HepG2 (cell line): ENCODE measurements at regions not wholly inside any gene's neighbourhood (a gene's known extent, or its start where the extent isn't known, plus 50 kb on each side); places are given as distances from the start of the nearest gene placed in this dataset.

Experiments used
- EP300 ChIP-seq, 3 experiments: sonication (generic) in 1 of 3; formaldehyde crosslinking in 1 of 3; IDR thresholded peaks; 2 replicates each; pipeline versions ENCODE4 v1.5.1 to v1.6.1; 2011 to 2020; ENCODE audit warnings: low read depth in 2 of 3, low read length in 2 of 3, borderline replicate concordance in 1 of 3, improper control_type of control experiment in 1 of 3, mild to moderate bottlenecking in 1 of 3, missing genetic modification reagents in 1 of 3, moderate library complexity in 1 of 3
- POLR2A ChIP-seq, 2 experiments: IDR thresholded peaks; 2 replicates each; pipeline ENCODE4 v1.6.1; 2011; ENCODE audit warnings: low read depth in 2 of 2, low read length in 2 of 2, mild to moderate bottlenecking in 1 of 2, moderate library complexity in 1 of 2; ENCODE audit not compliant: insufficient read depth in 1 of 2
- ZBTB33 ChIP-seq: sonication (generic); formaldehyde crosslinking; IDR thresholded peaks from 2 replicates; pipeline ENCODE4 v1.4.0; 2020; ENCODE audit warnings: missing genetic modification reagents
- ZNF354B ChIP-seq: sonication (generic); formaldehyde crosslinking; IDR thresholded peaks from 2 replicates; pipeline ENCODE4 v1.8.0; 2022; ENCODE audit warnings: mild to moderate bottlenecking, missing genetic modification reagents
- ZNF709 ChIP-seq: sonication (generic); formaldehyde crosslinking; IDR thresholded peaks from 2 replicates; pipeline ENCODE4 v1.5.0; 2020; ENCODE audit warnings: mild to moderate bottlenecking, missing genetic modification reagents
- TF ChIP-seq, protein P1 (sequence below): sonication (generic); formaldehyde crosslinking; IDR thresholded peaks from 2 replicates; pipeline ENCODE4 v1.5.0; 2020; ENCODE audit warnings: mild to moderate bottlenecking, missing genetic modification reagents, moderate library complexity
- TF ChIP-seq, protein P2 (sequence below): sonication (generic); formaldehyde crosslinking; IDR thresholded peaks from 2 replicates; pipeline ENCODE4 v1.4.0; 2020; ENCODE audit warnings: missing genetic modification reagents, borderline replicate concordance
- TF ChIP-seq, protein P3 (sequence below): IDR thresholded peaks from 2 replicates; pipeline ENCODE4 v1.6.1; 2016; ENCODE audit warnings: missing compliant biosample characterization, missing genetic modification reagents, borderline replicate concordance

DNA sequence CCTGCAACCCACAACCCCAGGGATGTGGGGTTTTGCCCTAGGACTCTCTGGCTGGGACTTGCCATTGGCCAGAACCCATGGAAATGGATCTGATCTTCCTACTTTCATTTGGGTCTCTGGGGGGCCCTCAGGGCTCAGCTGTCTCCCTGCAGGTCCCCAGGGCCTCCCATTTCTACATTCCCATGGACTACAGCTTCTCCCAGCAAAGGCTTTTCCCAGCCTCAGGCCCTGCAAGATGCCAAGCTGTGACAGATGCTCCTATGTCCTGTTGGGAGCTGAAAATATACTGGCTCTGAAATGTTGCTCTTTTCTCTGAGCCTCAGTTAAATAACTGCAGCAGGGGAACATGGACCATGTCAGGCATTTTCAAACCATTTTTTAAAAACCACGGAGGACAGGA is 99.5 kb upstream of the IGSF21 start:
- no peak for TF ChIP-seq POLR2A (IDR thresholded peaks at IDR 0.05; ENCODE audit: insufficient read depth in 1 of 2, low read depth in 2 of 2, low read length in 2 of 2)
- TF ChIP-seq, protein P1, sequence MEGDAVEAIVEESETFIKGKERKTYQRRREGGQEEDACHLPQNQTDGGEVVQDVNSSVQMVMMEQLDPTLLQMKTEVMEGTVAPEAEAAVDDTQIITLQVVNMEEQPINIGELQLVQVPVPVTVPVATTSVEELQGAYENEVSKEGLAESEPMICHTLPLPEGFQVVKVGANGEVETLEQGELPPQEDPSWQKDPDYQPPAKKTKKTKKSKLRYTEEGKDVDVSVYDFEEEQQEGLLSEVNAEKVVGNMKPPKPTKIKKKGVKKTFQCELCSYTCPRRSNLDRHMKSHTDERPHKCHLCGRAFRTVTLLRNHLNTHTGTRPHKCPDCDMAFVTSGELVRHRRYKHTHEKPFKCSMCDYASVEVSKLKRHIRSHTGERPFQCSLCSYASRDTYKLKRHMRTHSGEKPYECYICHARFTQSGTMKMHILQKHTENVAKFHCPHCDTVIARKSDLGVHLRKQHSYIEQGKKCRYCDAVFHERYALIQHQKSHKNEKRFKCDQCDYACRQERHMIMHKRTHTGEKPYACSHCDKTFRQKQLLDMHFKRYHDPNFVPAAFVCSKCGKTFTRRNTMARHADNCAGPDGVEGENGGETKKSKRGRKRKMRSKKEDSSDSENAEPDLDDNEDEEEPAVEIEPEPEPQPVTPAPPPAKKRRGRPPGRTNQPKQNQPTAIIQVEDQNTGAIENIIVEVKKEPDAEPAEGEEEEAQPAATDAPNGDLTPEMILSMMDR (CRISPR knock-in tag), result no peak
- TF ChIP-seq, protein P2, sequence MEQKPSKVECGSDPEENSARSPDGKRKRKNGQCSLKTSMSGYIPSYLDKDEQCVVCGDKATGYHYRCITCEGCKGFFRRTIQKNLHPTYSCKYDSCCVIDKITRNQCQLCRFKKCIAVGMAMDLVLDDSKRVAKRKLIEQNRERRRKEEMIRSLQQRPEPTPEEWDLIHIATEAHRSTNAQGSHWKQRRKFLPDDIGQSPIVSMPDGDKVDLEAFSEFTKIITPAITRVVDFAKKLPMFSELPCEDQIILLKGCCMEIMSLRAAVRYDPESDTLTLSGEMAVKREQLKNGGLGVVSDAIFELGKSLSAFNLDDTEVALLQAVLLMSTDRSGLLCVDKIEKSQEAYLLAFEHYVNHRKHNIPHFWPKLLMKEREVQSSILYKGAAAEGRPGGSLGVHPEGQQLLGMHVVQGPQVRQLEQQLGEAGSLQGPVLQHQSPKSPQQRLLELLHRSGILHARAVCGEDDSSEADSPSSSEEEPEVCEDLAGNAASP (CRISPR knock-in tag), result no peak
- TF ChIP-seq, protein P3, sequence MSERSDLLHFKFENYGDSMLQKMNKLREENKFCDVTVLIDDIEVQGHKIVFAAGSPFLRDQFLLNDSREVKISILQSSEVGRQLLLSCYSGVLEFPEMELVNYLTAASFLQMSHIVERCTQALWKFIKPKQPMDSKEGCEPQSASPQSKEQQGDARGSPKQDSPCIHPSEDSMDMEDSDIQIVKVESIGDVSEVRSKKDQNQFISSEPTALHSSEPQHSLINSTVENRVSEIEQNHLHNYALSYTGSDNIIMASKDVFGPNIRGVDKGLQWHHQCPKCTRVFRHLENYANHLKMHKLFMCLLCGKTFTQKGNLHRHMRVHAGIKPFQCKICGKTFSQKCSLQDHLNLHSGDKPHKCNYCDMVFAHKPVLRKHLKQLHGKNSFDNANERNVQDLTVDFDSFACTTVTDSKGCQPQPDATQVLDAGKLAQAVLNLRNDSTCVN (CRISPR knock-in tag), result no peak
- TF ChIP-seq ZBTB33 (CRISPR knock-in tag), result no peak
- TF ChIP-seq ZNF709 (CRISPR knock-in tag), result no peak
- no peak for TF ChIP-seq ZNF354B (CRISPR knock-in tag)
- TF ChIP-seq EP300 (IDR thresholded peaks at IDR 0.05; ENCODE audit: low read depth in 2 of 2, low read length in 2 of 2), result no peak
- no peak for TF ChIP-seq EP300 (CRISPR knock-in tag; IDR thresholded peaks at IDR 0.05; ENCODE audit: borderline replicate concordance)
